GM10847 (cell line): ENCODE measurements at regions not wholly inside any gene's neighbourhood (a gene's known extent, or its start where the extent isn't known, plus 50 kb on each side); places are given as distances from the start of the nearest gene placed in this dataset.
A peak's percentile ranks its signal among the peaks of the same experiment; 100 is the strongest.

ENCODE experiments used
- POLR2A ChIP-seq: IDR thresholded peaks from 2 replicates; pipeline ENCODE4 v1.6.1; 2011; ENCODE audit not compliant: insufficient read length; ENCODE audit errors: extremely low read depth

DNA sequence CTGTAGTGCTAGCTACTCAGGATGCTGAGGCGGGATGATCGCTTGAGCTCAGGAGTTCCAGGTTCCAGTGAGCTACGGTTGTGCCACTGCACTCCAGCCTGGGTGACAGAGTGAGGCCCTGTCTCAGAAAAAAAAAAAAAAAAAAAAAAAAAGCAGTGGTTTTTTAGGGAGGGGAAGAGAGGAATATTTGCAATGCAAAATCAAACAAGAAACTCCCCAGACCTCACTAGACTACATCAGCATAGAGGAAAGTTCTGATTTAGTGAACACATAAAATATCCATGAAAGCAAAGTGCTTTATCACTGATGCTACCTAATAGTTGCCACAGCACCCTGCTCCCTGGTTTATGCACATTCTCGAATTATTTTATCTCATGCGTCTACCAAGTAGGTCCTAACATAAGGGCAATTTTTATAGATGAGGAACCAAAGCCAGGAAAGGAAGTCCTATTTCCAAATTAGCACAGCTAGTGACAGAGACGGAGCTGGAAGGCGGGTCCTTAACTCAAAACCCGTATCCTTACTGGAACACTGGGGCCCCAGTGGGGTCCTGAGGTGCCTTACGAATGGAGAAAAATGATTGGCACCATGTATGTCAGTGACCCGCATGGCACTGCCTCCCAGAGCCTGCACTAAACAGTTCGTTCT, 50.7 kb upstream of the GPR157 start:
- no peak for TF ChIP-seq POLR2A

DNA sequence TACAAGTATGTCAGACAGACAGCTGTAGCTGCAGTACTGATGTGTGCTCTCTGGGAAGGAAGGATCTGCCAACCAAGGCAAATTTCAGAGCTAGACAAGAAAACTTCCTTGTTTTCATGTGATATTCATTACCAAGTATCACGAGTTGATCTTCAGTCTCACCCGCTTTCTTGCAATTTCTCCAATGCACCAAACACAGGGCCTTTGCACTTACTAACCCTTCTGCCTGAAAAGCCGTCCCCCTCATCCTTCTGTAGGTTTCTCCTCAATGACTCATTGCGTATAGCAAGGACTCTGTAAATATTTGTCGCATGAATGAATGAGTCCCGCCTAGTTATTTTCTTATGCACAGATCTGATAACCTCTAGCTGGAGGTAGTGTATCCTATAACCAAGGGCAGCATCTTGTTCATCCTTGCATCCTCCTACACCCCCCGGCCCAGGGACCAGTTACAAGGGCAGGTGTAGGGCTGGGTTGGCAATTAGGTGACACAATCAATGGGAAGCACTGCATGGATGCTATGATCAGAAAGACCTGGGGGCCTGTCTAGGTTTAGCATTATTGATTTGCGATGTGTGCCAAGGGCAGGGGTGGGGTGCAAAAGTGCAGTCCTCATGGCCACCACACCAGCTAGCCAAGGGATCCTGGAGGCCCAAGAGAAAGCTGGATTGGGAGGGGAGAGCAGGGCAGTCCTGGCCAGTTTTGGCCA, 51.4 kb upstream of the GPR157 start:
- TF ChIP-seq POLR2A: no peak

DNA sequence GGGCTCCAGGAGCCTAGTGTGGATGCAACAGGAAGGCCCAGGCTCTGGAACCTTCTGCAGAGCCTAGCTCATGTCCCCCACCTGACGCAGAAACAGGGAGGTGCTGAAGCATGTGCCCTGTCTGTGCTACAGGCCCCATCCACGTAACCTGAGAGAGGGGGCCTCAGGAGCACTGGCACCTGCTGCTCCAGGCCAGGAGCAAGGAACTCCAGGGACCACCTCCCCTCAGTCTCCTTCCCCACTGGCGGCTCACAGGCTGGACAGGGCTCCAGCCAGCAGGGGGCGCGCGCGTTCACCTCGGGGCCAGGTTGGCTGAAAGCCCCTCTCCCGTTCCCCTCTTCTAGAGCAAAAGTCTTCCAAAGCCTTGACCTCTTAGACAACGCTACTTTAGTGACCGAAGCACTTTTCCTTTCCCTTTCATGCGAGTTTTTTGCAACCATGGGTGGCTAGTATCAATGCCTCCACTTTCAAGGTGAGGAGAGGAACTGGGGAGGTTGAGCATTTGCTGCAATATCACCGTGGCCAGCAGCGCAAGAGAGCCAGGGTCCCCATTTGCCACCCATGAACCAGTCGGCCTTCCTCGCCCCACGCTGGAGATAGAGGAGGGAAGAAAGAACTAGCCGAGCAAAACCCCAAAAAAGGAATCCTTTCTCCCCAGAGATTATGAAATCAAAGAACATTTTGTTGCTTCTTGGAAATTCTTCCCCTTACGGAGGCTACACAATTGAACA, 52.4 kb upstream of the GPR157 start:
- no peak for TF ChIP-seq POLR2A

DNA sequence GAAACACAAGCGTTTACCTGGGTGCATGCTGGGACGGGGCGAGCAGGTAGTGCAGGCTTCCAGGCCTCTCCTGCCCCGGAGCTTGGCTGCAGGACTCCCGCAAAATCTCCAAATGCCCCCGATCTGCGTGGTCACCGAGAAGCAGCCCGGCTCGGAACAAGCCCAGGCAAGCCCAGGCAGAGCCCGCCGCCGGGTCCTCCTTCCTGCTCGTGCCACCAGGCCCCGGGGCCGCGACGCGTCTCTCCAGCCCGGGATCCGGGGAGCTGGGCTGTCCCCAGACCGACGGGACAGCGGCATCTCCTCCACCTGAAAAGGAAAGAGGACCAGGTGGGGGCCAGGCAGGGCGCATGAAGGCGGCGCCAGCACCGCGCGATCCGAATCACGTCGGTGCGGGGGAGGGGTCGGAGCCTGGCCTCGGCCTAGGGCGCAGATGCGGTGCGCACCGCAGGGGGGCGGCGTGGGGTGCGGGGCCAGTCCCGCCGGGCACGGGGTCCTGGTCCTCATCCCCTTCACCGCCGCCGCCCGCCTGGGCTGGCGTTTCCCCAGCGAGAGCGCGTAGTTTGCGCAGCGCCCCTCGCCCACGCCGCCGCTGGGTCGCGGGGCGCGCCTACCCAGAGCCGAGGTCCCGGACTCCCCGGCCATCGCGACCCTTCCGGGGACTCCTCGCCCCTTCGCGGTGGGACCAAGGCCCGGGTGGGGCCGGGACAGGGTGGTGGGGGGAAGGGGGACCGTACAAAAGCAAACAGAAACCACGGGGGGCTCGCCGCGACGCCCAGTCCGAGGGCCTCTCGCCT, 52.4 kb upstream of the H6PD start:
- TF ChIP-seq POLR2A: peak; percentile 36

DNA sequence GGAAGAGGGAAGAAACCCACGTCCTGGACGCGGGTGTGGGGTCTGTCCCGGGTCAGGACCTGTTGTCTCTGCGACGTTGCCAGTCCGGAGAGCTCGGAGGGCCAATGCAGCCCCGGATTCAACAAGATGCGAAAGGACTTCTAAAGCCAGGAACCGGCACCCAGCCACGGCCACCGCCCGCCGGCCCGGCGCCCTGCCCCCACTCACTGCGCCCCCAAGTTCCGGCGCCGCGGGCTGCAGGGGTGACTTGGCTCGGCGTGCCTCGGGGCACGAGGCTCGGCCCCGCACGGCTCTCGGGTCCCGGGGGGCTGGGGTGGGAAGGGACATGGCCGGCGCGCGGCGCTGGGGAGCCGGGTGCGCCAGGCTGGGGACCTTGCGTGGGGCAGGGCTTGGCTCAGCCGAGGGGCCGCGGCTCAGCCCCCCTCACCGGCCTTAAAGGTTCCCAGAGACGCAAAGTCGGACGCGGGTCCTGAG, 51.8 kb upstream of the H6PD start:
- no peak for TF ChIP-seq POLR2A

DNA sequence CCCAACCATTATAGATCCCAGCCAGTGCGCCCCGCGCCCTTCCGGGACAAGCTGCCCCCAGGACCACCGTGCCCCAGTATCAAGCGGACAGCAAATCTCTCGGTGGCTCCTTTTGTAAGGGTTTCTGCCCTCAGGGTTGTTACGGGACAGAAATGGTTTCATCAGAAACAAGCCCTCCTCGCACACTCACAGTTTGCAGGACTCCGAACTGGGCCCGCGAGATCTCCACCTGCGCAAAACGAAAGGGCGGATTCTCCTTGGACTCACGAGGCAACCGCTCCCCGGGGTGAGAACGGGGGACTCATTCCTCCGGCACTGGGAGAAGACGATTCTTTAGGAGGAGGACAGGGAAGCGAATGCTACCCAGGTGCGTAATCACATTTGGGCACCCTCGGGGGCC, 51.1 kb upstream of the H6PD start:
- no peak for TF ChIP-seq POLR2A

DNA sequence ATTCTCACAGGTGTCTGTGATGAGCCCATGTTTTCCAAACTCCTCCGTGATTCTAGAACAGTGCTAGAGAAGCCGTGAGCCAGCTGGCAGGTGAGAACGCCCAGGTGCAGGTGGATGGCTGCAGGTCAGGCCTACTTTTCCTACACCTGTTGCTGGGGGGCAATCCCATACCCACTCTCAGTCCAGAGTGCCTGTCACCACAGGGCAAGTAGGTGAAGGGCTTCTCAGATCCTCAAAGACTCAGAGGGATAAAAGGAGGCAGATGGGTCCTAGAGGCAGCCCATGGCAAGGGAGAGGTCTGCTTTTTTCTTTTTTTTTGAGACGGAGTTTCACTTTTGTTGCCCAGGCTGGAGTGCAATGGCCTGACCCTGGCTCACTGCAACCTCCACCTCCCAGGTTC, 50.7 kb upstream of the H6PD start:
- TF ChIP-seq POLR2A: no peak

DNA sequence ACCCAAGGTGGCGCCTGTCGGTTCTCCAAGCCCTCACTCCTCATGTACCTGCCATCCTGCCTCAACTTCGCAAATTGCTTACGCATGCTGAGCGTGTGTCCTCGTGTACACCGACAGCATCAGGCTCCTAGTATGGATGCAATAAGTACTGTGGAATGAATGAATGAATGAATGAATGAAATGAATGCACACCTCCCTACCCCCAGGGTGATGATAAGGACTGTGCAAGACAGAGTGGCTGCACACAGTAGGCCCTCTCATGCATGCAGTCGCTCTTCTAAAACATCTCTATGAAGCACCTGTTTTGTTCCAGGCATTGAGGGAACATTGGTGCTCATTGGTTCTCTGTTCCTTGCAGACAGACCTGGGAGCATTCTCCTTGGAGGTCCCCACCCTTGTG, 49.8 kb upstream of the H6PD start:
- TF ChIP-seq POLR2A: no peak
